GM23338 (cell line): ENCODE measurements at regions not wholly inside any gene's neighbourhood (a gene's known extent, or its start where the extent isn't known, plus 50 kb on each side); places are given as distances from the start of the nearest gene placed in this dataset.

ENCODE experiments used
- ATAC-seq: fragments of 200-7000 bp; cut with Tn5 transposase; 3 replicates; pipeline ENCODE4 v1.9.1; 2020
- DNase-seq: peaks from one replicate; pipeline ENCODE4 v3.0.0-alpha.2; 2015; ENCODE audit warnings: low spot score
- H2AFZ ChIP-seq: fragments of 200-600 bp; sonication (generic); 2 replicates; pipeline ENCODE4 v1.8.0; 2016; ENCODE audit warnings: antibody characterized with exemption, mild to moderate bottlenecking, moderate library complexity
- H3F3A ChIP-seq: fragments of 200-600 bp; sonication (generic); replicated peaks from 2 replicates; pipeline ENCODE4 v1.8.0; 2017; ENCODE audit warnings: antibody characterized with exemption, mixed run types, low read depth
- H3K27ac ChIP-seq: fragments of 200-600 bp; sonication (generic); 2 replicates; pipeline ENCODE4 v1.6.1; 2016; ENCODE audit warnings: low read depth
- H3K27me3 ChIP-seq: fragments of 200-600 bp; sonication (generic); 2 replicates; pipeline ENCODE4 v1.8.0; 2016; ENCODE audit warnings: mild to moderate bottlenecking, mixed run types, moderate library complexity; ENCODE audit not compliant: insufficient read depth
- H3K36me3 ChIP-seq: fragments of 200-600 bp; sonication (generic); 2 replicates; pipeline ENCODE4 v1.8.0; 2016; ENCODE audit warnings: mild to moderate bottlenecking; ENCODE audit not compliant: insufficient read depth
- H3K4me1 ChIP-seq: fragments of 200-600 bp; sonication (generic); 2 replicates; pipeline ENCODE4 v1.8.0; 2016; ENCODE audit warnings: mild to moderate bottlenecking, moderate library complexity; ENCODE audit not compliant: insufficient read depth
- H3K4me2 ChIP-seq: fragments of 200-600 bp; sonication (generic); 2 replicates; pipeline ENCODE4 v1.7.1; 2017; ENCODE audit warnings: mixed run types
- H3K4me3 ChIP-seq: fragments of 200-600 bp; sonication (generic); 2 replicates; pipeline ENCODE4 v1.6.1; 2016; ENCODE audit warnings: mixed run types
- H3K79me2 ChIP-seq: fragments of 200-600 bp; sonication (generic); replicated peaks from 2 replicates; pipeline ENCODE4 v1.8.0; 2017; ENCODE audit warnings: mild to moderate bottlenecking; ENCODE audit not compliant: insufficient read depth
- H3K9me2 ChIP-seq: fragments of 200-600 bp; sonication (generic); 2 replicates; pipeline ENCODE4 v1.8.0; 2017; ENCODE audit not compliant: insufficient read depth
- H4K20me1 ChIP-seq: fragments of 200-600 bp; sonication (generic); replicated peaks from 2 replicates; pipeline ENCODE4 v1.8.0; 2017; ENCODE audit warnings: mild to moderate bottlenecking; ENCODE audit not compliant: insufficient read depth
- H3K27ac Mint-ChIP-seq: 2 replicates; pipeline ENCODE4 v1.8.0; 2020; ENCODE audit warnings: inconsistent platforms, mild to moderate bottlenecking, moderate library complexity, mixed read lengths
- H3K27me3 Mint-ChIP-seq: 3 replicates; pipeline ENCODE4 v1.8.0; 2022; ENCODE audit warnings: low read depth, mild to moderate bottlenecking, moderate library complexity, mixed read lengths, inconsistent platforms; ENCODE audit not compliant: insufficient read depth, poor library complexity
- H3K36me3 Mint-ChIP-seq: 3 replicates; pipeline ENCODE4 v1.8.0; 2021; ENCODE audit warnings: low read depth, mild to moderate bottlenecking, inconsistent platforms, moderate library complexity, mixed read lengths
- H3K4me1 Mint-ChIP-seq: 3 replicates; pipeline ENCODE4 v1.8.0; 2020; ENCODE audit warnings: mild to moderate bottlenecking, inconsistent platforms, mixed read lengths
- H3K4me3 Mint-ChIP-seq: 3 replicates; pipeline ENCODE4 v1.8.0; 2021; ENCODE audit warnings: moderate library complexity, mild to moderate bottlenecking, inconsistent platforms, mixed read lengths
- H3K9me3 Mint-ChIP-seq: 3 replicates; pipeline ENCODE4 v1.8.0; 2020; ENCODE audit warnings: moderate library complexity, mild to moderate bottlenecking, inconsistent platforms, mixed read lengths
- CREB1 ChIP-seq: fragments of 250-450 bp; sonication (Bioruptor Pico); IDR thresholded peaks from 2 replicates; pipeline ENCODE4 v1.5.0; 2020; ENCODE audit warnings: low read depth, mild to moderate bottlenecking, moderate library complexity
- EZH2 ChIP-seq: fragments of 200-600 bp; sonication (generic); IDR thresholded peaks from one replicate; pipeline ENCODE4 v1.8.0; 2017; ENCODE audit warnings: antibody characterized with exemption, mild to moderate bottlenecking, low read depth; ENCODE audit not compliant: unreplicated experiment
- NANOG ChIP-seq: IDR thresholded peaks from 2 replicates; pipeline ENCODE4 v1.6.1; 2016; ENCODE audit warnings: antibody characterized with exemption, borderline replicate concordance
- POLR2AphosphoS5 ChIP-seq: IDR thresholded peaks from 2 replicates; pipeline ENCODE4 v1.6.1; 2016; ENCODE audit warnings: antibody characterized with exemption, low read depth
- ZNF331 ChIP-seq: fragments of 250-450 bp; sonication (Bioruptor Pico); IDR thresholded peaks from 2 replicates; pipeline ENCODE4 v1.5.0; 2020; ENCODE audit warnings: low read depth, mild to moderate bottlenecking, moderate library complexity
- TF ChIP-seq, protein P1 (sequence below): fragments of 250-450 bp; sonication (Bioruptor Pico); IDR thresholded peaks from 2 replicates; pipeline ENCODE4 v1.5.0; 2020; ENCODE audit warnings: mild to moderate bottlenecking, moderate library complexity
- TF ChIP-seq, protein P2 (sequence below): IDR thresholded peaks from 2 replicates; pipeline ENCODE4 v1.6.1; 2016; ENCODE audit warnings: antibody characterized with exemption

DNA sequence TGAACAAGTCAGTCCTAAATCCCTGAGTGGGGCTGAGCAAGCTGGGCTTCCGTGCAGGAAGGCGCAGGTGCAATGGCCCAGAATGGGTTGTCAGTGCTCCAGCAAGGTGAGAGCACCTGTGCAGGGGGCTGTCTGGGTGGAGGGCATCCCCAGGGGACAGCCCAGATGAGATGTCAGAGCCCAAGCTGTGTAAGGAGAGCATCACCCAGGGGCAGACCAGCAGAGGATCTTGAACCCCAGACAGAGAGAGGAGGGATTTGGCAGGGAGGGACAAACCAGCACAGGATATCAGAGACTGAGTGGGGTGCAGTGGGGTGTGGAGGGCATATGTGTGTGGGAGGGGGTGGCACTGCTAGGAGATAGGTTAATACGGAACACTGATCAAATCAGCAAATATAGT is 114.9 kb upstream of the TMEM45B start:
- no peaks in the 10 kb centered on the region for H3K4me1 ChIP-seq
- H3K4me3 ChIP-seq: no peak overlapping the region
- ATAC-seq: no peak
- peaks cover 10% of the 10 kb centered on the region for H3K27me3 Mint-ChIP-seq
- H3K4me2 ChIP-seq: no peak overlapping the region
- no peak overlapping the region for H2AFZ ChIP-seq
- no peaks in the 10 kb centered on the region for H3K9me3 Mint-ChIP-seq
- H4K20me1 ChIP-seq: no peaks in the 10 kb centered on the region
- no peaks in the 10 kb centered on the region for H3K79me2 ChIP-seq
- no peaks in the 10 kb centered on the region for H3K9me2 ChIP-seq
- DNase-seq: no peak
- H3K36me3 Mint-ChIP-seq: no peaks in the 10 kb centered on the region
- no peak overlapping the region for H3K27ac ChIP-seq
- H3K4me3 Mint-ChIP-seq: no peak overlapping the region
- H3K27ac Mint-ChIP-seq: no peak overlapping the region
- H3K36me3 ChIP-seq: no peaks in the 10 kb centered on the region
- TF ChIP-seq CREB1 (CRISPR knock-in tag): no peak
- TF ChIP-seq EZH2: no peak
- TF ChIP-seq, protein P1, sequence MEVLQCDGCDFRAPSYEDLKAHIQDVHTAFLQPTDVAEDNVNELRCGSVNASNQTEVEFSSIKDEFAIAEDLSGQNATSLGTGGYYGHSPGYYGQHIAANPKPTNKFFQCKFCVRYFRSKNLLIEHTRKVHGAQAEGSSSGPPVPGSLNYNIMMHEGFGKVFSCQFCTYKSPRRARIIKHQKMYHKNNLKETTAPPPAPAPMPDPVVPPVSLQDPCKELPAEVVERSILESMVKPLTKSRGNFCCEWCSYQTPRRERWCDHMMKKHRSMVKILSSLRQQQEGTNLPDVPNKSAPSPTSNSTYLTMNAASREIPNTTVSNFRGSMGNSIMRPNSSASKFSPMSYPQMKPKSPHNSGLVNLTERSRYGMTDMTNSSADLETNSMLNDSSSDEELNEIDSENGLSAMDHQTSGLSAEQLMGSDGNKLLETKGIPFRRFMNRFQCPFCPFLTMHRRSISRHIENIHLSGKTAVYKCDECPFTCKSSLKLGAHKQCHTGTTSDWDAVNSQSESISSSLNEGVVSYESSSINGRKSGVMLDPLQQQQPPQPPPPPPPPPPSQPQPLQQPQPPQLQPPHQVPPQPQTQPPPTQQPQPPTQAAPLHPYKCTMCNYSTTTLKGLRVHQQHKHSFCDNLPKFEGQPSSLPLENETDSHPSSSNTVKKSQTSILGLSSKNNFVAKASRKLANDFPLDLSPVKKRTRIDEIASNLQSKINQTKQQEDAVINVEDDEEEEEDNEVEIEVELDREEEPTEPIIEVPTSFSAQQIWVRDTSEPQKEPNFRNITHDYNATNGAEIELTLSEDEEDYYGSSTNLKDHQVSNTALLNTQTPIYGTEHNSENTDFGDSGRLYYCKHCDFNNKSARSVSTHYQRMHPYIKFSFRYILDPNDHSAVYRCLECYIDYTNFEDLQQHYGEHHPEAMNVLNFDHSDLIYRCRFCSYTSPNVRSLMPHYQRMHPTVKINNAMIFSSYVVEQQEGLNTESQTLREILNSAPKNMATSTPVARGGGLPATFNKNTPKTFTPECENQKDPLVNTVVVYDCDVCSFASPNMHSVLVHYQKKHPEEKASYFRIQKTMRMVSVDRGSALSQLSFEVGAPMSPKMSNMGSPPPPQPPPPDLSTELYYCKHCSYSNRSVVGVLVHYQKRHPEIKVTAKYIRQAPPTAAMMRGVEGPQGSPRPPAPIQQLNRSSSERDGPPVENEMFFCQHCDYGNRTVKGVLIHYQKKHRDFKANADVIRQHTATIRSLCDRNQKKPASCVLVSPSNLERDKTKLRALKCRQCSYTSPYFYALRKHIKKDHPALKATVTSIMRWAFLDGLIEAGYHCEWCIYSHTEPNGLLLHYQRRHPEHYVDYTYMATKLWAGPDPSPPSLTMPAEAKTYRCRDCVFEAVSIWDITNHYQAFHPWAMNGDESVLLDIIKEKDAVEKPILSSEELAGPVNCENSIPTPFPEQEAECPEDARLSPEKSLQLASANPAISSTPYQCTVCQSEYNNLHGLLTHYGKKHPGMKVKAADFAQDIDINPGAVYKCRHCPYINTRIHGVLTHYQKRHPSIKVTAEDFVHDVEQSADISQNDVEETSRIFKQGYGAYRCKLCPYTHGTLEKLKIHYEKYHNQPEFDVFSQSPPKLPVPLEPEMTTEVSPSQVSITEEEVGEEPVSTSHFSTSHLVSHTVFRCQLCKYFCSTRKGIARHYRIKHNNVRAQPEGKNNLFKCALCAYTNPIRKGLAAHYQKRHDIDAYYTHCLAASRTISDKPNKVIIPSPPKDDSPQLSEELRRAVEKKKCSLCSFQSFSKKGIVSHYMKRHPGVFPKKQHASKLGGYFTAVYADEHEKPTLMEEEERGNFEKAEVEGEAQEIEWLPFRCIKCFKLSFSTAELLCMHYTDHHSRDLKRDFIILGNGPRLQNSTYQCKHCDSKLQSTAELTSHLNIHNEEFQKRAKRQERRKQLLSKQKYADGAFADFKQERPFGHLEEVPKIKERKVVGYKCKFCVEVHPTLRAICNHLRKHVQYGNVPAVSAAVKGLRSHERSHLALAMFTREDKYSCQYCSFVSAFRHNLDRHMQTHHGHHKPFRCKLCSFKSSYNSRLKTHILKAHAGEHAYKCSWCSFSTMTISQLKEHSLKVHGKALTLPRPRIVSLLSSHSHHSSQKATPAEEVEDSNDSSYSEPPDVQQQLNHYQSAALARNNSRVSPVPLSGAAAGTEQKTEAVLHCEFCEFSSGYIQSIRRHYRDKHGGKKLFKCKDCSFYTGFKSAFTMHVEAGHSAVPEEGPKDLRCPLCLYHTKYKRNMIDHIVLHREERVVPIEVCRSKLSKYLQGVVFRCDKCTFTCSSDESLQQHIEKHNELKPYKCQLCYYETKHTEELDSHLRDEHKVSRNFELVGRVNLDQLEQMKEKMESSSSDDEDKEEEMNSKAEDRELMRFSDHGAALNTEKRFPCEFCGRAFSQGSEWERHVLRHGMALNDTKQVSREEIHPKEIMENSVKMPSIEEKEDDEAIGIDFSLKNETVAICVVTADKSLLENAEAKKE (CRISPR knock-in tag): no peak
- H3K4me1 Mint-ChIP-seq: peaks cover 4% of the 10 kb centered on the region; the same call in 1 of the 3 replicates
- H3F3A ChIP-seq: no peaks in the 10 kb centered on the region
- H3K27me3 ChIP-seq: no peaks in the 10 kb centered on the region

DNA sequence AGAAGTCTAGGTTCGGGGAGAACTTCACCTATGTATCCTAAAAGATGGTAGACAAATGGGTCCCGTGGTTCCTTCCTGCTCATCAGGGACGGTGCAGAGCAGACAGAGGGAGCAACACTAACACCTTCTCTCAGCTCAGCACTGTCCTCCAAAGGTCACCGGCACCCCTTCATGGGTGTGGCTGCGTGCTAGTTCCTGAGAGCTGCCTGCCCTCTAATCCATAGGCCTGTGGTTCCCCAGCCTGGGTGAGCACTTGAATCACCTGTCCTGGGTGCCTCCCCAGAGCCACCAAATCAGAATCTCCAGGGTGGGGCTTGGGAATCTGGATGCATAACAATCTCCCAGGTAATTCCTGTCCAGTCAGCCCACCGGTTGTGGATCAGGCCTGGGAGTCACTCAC is 113.9 kb upstream of the TMEM45B start:
- Histone ChIP-seq H3K27me3 (no peaks in the 10 kb centered on the region), H3K36me3 (no peaks in the 10 kb centered on the region), H3K79me2 (no peaks in the 10 kb centered on the region), H3K4me3 (no peak overlapping the region), H3K4me1 (no peaks in the 10 kb centered on the region), H3K9me2 (no peaks in the 10 kb centered on the region), H3K4me2 (no peak overlapping the region), H4K20me1 (no peaks in the 10 kb centered on the region), H3K27ac (no peak overlapping the region), H2AFZ (no peak overlapping the region), H3F3A (no peaks in the 10 kb centered on the region)
- Mint-ChIP-seq H3K4me3 (no peak overlapping the region), H3K9me3 (no peaks in the 10 kb centered on the region), H3K36me3 (no peaks in the 10 kb centered on the region), H3K27me3 (peaks cover 4% of the 10 kb centered on the region), H3K4me1 (peaks cover 4% of the 10 kb centered on the region; the same call in 1 of the 3 replicates), H3K27ac (no peak overlapping the region)
- TF ChIP-seq, protein P2, sequence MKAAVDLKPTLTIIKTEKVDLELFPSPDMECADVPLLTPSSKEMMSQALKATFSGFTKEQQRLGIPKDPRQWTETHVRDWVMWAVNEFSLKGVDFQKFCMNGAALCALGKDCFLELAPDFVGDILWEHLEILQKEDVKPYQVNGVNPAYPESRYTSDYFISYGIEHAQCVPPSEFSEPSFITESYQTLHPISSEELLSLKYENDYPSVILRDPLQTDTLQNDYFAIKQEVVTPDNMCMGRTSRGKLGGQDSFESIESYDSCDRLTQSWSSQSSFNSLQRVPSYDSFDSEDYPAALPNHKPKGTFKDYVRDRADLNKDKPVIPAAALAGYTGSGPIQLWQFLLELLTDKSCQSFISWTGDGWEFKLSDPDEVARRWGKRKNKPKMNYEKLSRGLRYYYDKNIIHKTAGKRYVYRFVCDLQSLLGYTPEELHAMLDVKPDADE: no peak
- TF ChIP-seq ZNF331 (CRISPR knock-in tag) (no peak), NANOG (no peak), POLR2AphosphoS5 (no peak)
- no peak for ATAC-seq
- no peak for DNase-seq
